GM12878 (cell line): ENCODE measurements at regions not wholly inside any gene's neighbourhood (a gene's known extent, or its start where the extent isn't known, plus 50 kb on each side); places are given as distances from the start of the nearest gene placed in this dataset.

Source experiments
- ATAC-seq: fragments of 200-7000 bp; cut with Tn5 transposase; 3 replicates; pipeline ENCODE4 v1.9.1; 2020; ENCODE audit warnings: mild to moderate bottlenecking, moderate library complexity
- BruUV-seq: library from RNA; stranded (reverse); fragments of 400-500 nt; replicated peaks from 2 replicates; lab custom pipeline; 2021; lab: Mats Ljungman, UMichigan
- CTCF ChIA-PET: fragments of 300-600 bp; sonication (Branson Sonifier 250); formaldehyde crosslinking; extraction: SDS; loops from one replicate; lab custom pipeline; 2021; ENCODE audit warnings: inconsistent platforms; lab: Yijun Ruan, JAX
- POLR2A ChIA-PET: fragments of 350-600 bp; formaldehyde crosslinking; extraction: SDS; loops from one replicate; lab custom pipeline; 2021; ENCODE audit warnings: inconsistent platforms; lab: Charles Lee
- RAD21 ChIA-PET: fragments of 300-600 bp; sonication (Branson Sonifier 250); formaldehyde crosslinking; loops from one replicate; lab custom pipeline; 2023; ENCODE audit warnings: antibody characterized with exemption; ENCODE audit not compliant: unreplicated experiment; lab: Charles Lee
- SMC1A ChIA-PET: fragments of 300-600 bp; sonication (Branson Sonifier 250); formaldehyde crosslinking; loops from one replicate; lab custom pipeline; 2023; ENCODE audit not compliant: unreplicated experiment, uncharacterized antibody; lab: Charles Lee
- DNase-seq: peaks from one replicate; pipeline ENCODE4 v3.0.0-alpha.2; 2011; ENCODE audit warnings: low read depth, low spot score
- FAIRE-seq: peaks from 3 replicates; lab custom pipeline; 2011; peaks lifted over from hg19 to GRCh38; lab: Jason Lieb, UNC
- H2AFZ ChIP-seq: 2 replicates; pipeline ENCODE4 v1.6.0; 2011; ENCODE audit warnings: low read depth, low read length, control low read depth; ENCODE audit not compliant: control insufficient read depth
- H3K27ac ChIP-seq: 2 replicates; pipeline ENCODE4 v1.5.1; 2011; ENCODE audit warnings: control low read depth; ENCODE audit not compliant: control insufficient read depth, insufficient read depth
- H3K27me3 ChIP-seq, 2 experiments: replicated peaks in 1 of 2; 2 replicates each; pipeline versions ENCODE4 v1.6.0 to v1.6.1; 2011; ENCODE audit warnings: low read length in 1 of 2; ENCODE audit not compliant: control insufficient read depth in 2 of 2, insufficient read depth in 2 of 2
- H3K36me3 ChIP-seq, 2 experiments: 2 replicates each; pipeline ENCODE4 v1.5.1; 2011; ENCODE audit warnings: low read length in 1 of 2; ENCODE audit not compliant: control insufficient read depth in 2 of 2, insufficient read depth in 2 of 2
- H3K4me1 ChIP-seq: 2 replicates; pipeline ENCODE4 v1.6.1; 2011; ENCODE audit warnings: mild to moderate bottlenecking, low read length, moderate library complexity, mixed read lengths; ENCODE audit not compliant: control insufficient read depth, insufficient read depth
- H3K4me2 ChIP-seq: 2 replicates; pipeline ENCODE4 v1.6.0; 2011; ENCODE audit warnings: control low read depth; ENCODE audit not compliant: control insufficient read depth, insufficient read depth
- H3K4me3 ChIP-seq: fragments of 200-600 bp; sonication (generic); 2 replicates; pipeline ENCODE4 v1.5.1; 2016
- H3K79me2 ChIP-seq: 2 replicates; pipeline ENCODE4 v1.6.0; 2011; ENCODE audit warnings: low read length; ENCODE audit not compliant: control insufficient read depth, insufficient read depth
- H3K9ac ChIP-seq: 2 replicates; pipeline ENCODE4 v1.8.0; 2011; ENCODE audit warnings: low read length, control low read depth, mixed read lengths; ENCODE audit not compliant: control insufficient read depth, insufficient read depth
- H3K9me3 ChIP-seq: replicated peaks from 3 replicates; pipeline ENCODE4 v1.5.1; 2011; ENCODE audit warnings: mild to moderate bottlenecking, low read length; ENCODE audit not compliant: control insufficient read depth, insufficient read depth
- H4K20me1 ChIP-seq: 2 replicates; pipeline ENCODE4 v1.6.0; 2011; ENCODE audit not compliant: control insufficient read depth, insufficient read depth
- CBFB ChIP-seq: IDR thresholded peaks from 2 replicates; pipeline ENCODE4 v1.6.1; 2016; ENCODE audit warnings: antibody characterized with exemption, low read depth
- CBX3 ChIP-seq: fragments of 200-600 bp; sonication (generic); IDR thresholded peaks from 2 replicates; pipeline ENCODE4 v1.6.1; 2016; ENCODE audit warnings: low read depth, borderline replicate concordance
- GABPA ChIP-seq: IDR thresholded peaks from 2 replicates; pipeline ENCODE4 v1.6.1; 2014; ENCODE audit warnings: antibody characterized with exemption, low read depth, mild to moderate bottlenecking, inconsistent platforms
- HCFC1 ChIP-seq: fragments of 150-350 bp; IDR thresholded peaks from 2 replicates; pipeline ENCODE4 v1.6.1; 2014; ENCODE audit warnings: low read length
- IKZF1 ChIP-seq: fragments of 450-650 bp; conservative IDR thresholded peaks from 2 replicates; pipeline ENCODE4 v1.6.1; 2017; ENCODE audit warnings: antibody characterized with exemption, mild to moderate bottlenecking
- JUND ChIP-seq: IDR thresholded peaks from 2 replicates; pipeline ENCODE4 v1.6.1; 2012; ENCODE audit warnings: low read depth, mild to moderate bottlenecking, low read length, improper control_type of control experiment, moderate library complexity
- SMC3 ChIP-seq: IDR thresholded peaks from 2 replicates; pipeline ENCODE4 v1.6.1; 2011; ENCODE audit warnings: low read length, improper control_type of control experiment, borderline replicate concordance
- TBL1XR1 ChIP-seq: IDR thresholded peaks from 2 replicates; pipeline ENCODE4 v1.6.1; 2012; ENCODE audit warnings: low read depth, low read length, improper control_type of control experiment
- TCF3 ChIP-seq: IDR thresholded peaks from 2 replicates; pipeline ENCODE4 v1.6.1; 2012; ENCODE audit warnings: low read depth, mild to moderate bottlenecking, low read length, borderline replicate concordance; ENCODE audit not compliant: insufficient read depth
- ZBTB40 ChIP-seq: fragments of 450-650 bp; IDR thresholded peaks from 2 replicates; pipeline ENCODE4 v1.6.1; 2016; ENCODE audit warnings: mild to moderate bottlenecking, moderate library complexity, borderline replicate concordance
- in situ Hi-C: fragments of 300-500 bp; cut with MboI; formaldehyde crosslinking; loops from 9 replicates; pipeline ENCODE4 v1.14.3; 2018; ENCODE audit warnings: mixed read lengths
- intact Hi-C: fragments of 100-400 bp; cut with micrococcal nuclease; formaldehyde crosslinking; loops from one replicate; pipeline ENCODE4 v1.14.2; 2022; ENCODE audit not compliant: unreplicated experiment
- TF ChIP-seq, protein P1 (sequence below): IDR thresholded peaks from 2 replicates; pipeline ENCODE4 v1.6.1; 2012; ENCODE audit warnings: low read depth, low read length, improper control_type of control experiment
- TF ChIP-seq, protein P2 (sequence below): fragments of 450-650 bp; formaldehyde crosslinking; IDR thresholded peaks from 2 replicates; pipeline ENCODE4 v1.5.0; 2022; ENCODE audit warnings: mild to moderate bottlenecking, missing genetic modification characterization

- no peak for FAIRE-seq
- Histone ChIP-seq H3K9ac (no peak overlapping the region), H4K20me1 (no peaks in the 10 kb centered on the region), H3K27ac (no peak overlapping the region), H2AFZ (no peak overlapping the region)
- RAD21 ChIA-PET = no interaction called here
- BruUV-seq = no TSS peak
- CTCF ChIA-PET = no interaction called here
- TF ChIP-seq ZBTB40 (no peak), HCFC1 (no peak), TBL1XR1 (no peak), IKZF1 (no peak), CBX3 (no peak), GABPA (no peak), SMC3 (no peak), TCF3 (no peak), CBFB (no peak), JUND (no peak)
- TF ChIP-seq, protein P1, sequence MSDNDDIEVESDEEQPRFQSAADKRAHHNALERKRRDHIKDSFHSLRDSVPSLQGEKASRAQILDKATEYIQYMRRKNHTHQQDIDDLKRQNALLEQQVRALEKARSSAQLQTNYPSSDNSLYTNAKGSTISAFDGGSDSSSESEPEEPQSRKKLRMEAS = no peak
- TF ChIP-seq, protein P2, sequence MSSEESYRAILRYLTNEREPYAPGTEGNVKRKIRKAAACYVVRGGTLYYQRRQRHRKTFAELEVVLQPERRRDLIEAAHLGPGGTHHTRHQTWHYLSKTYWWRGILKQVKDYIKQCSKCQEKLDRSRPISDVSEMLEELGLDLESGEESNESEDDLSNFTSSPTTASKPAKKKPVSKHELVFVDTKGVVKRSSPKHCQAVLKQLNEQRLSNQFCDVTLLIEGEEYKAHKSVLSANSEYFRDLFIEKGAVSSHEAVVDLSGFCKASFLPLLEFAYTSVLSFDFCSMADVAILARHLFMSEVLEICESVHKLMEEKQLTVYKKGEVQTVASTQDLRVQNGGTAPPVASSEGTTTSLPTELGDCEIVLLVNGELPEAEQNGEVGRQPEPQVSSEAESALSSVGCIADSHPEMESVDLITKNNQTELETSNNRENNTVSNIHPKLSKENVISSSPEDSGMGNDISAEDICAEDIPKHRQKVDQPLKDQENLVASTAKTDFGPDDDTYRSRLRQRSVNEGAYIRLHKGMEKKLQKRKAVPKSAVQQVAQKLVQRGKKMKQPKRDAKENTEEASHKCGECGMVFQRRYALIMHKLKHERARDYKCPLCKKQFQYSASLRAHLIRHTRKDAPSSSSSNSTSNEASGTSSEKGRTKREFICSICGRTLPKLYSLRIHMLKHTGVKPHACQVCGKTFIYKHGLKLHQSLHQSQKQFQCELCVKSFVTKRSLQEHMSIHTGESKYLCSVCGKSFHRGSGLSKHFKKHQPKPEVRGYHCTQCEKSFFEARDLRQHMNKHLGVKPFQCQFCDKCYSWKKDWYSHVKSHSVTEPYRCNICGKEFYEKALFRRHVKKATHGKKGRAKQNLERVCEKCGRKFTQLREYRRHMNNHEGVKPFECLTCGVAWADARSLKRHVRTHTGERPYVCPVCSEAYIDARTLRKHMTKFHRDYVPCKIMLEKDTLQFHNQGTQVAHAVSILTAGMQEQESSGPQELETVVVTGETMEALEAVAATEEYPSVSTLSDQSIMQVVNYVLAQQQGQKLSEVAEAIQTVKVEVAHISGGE (CRISPR knock-in tag) = no peak
- TF ChIP-seq, all 136 proteins: peak for 0
- Histone ChIP-seq H3K4me3 (no peak overlapping the region), H3K79me2 (no peaks in the 10 kb centered on the region), H3K36me3 (no peaks in the 10 kb centered on the region), H3K27me3 (no peaks in the 10 kb centered on the region), H3K4me2 (no peak overlapping the region), H3K9me3 (no peaks in the 10 kb centered on the region; the same call in 2 of the 3 replicates), H3K4me1 (no peaks in the 10 kb centered on the region; the same call in 1 of the 2 replicates)
- ChIA-PET POLR2A (no interaction called here), SMC1A (interaction anchor here (0.9 to 1.1 kb wide), 2 partner anchors 9 to 14 kb away, joined by 3 read pairs; no protein-coding TSS in a partner anchor)
- ATAC-seq = no peak
- in situ Hi-C loops = no loop called here
- DNase-seq = no peak
- intact Hi-C loops = no loop called here
Observed at GRCh38 chr18:53948991-53949390, 275.5 kb downstream of the MBD2 start.
